GM12892 (cell line): ENCODE measurements at regions not wholly inside any gene's neighbourhood (a gene's known extent, or its start where the extent isn't known, plus 50 kb on each side); places are given as distances from the start of the nearest gene placed in this dataset.

ENCODE experiments used
- POLR2A ChIP-seq: IDR thresholded peaks from 2 replicates; pipeline ENCODE4 v1.6.1; 2011; ENCODE audit warnings: low read depth, low read length, control low read depth
- POLR2AphosphoS5 ChIP-seq: IDR thresholded peaks from 2 replicates; pipeline ENCODE4 v1.6.1; 2011; ENCODE audit warnings: low read depth, low read length, control low read depth
- TAF1 ChIP-seq: IDR thresholded peaks from 2 replicates; pipeline ENCODE4 v1.6.1; 2011; ENCODE audit warnings: low read depth, mild to moderate bottlenecking, control low read depth, low read length, borderline replicate concordance

DNA sequence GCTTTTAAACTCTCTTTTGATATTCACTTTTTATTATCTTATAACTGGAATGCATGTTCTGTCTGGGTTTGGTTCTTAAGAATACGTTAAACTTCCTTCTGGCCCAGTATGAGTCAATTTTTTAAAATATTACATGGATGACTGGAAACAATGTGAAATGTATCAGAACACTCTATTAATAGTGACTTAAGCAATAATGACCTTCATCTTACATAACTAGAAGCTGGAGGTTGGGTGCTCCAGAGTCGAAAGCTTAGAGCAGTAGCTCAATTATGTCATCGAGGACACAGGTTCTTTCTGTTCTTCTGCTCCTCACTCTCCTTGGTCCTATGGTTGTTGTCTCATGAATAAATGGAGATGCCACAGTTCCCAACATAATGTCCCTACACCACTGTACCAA lies 91.6 kb upstream of the FOXD3 start:
- no peak for TF ChIP-seq POLR2A
- TF ChIP-seq POLR2AphosphoS5 = no peak
- no peak for TF ChIP-seq TAF1
